Transverse colon (tissue), 3 donors: ENCODE measurements at regions not wholly inside any gene's neighbourhood (a gene's known extent, or its start where the extent isn't known, plus 50 kb on each side); places are given as distances from the start of the nearest gene placed in this dataset.

Experiments used
- CTCF ChIP-seq, 5 experiments: fragments of 200-600 bp in 3 of 5; fragments of 450-650 bp in 2 of 5; sonication (generic) in 3 of 5; IDR thresholded peaks; 1 replicate in 2 of 5; 2 replicates in 3 of 5; pipeline ENCODE4 v1.5.1; 2016 to 2017; ENCODE audit warnings: antibody characterized with exemption in 5 of 5, inconsistent platforms in 3 of 5, mild to moderate bottlenecking in 2 of 5, moderate library complexity in 1 of 5
- EP300 ChIP-seq: sonication (generic); formaldehyde crosslinking; IDR thresholded peaks from one replicate; pipeline ENCODE4 v1.6.1; 2017; ENCODE audit warnings: antibody characterized with exemption, low read depth
- POLR2A ChIP-seq: fragments of 450-650 bp; IDR thresholded peaks from one replicate; pipeline ENCODE4 v1.6.1; 2016; ENCODE audit warnings: antibody characterized with exemption, mild to moderate bottlenecking, moderate library complexity

DNA sequence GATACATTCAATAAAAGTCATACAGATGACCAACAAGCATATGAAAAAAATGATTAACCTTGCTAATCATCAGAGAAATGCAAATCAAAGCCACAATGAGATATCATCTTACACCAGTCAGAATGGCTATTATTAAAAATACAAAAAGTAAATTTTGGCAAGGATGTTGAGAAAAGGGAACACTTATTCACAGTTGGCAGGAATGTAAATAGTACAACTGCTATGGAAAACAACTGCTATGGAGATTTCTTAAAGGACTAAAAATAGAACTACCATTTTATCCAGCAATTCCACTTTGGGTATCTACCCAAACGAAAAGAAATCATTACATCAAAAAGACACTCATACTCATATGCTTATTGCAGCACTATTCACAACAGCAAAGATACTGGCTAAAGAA, 1121.8 kb downstream of the TBL1XR1 start:
- TF ChIP-seq POLR2A (no peak), CTCF (IDR thresholded peaks at IDR 0.05) (no peak), EP300 (no peak)
